NT2/D1 (cell line): ENCODE measurements at regions not wholly inside any gene's neighbourhood (a gene's known extent, or its start where the extent isn't known, plus 50 kb on each side); places are given as distances from the start of the nearest gene placed in this dataset.

Source experiments
- YY1 ChIP-seq: IDR thresholded peaks from 2 replicates; pipeline ENCODE4 v1.6.1; 2011; ENCODE audit not compliant: insufficient read length, insufficient read depth
- ZNF274 ChIP-seq: IDR thresholded peaks from 2 replicates; pipeline ENCODE4 v1.6.1; 2011; ENCODE audit warnings: mild to moderate bottlenecking, low read depth, low read length

- TF ChIP-seq YY1 = no peak
- TF ChIP-seq ZNF274 = no peak
Observed at GRCh38 chr3:6220447-6220846, 640.5 kb upstream of the GRM7 start.
